HG02885 (cell line): ENCODE measurements at regions not wholly inside any gene's neighbourhood (a gene's known extent, or its start where the extent isn't known, plus 50 kb on each side); places are given as distances from the start of the nearest gene placed in this dataset.

ENCODE experiments used
- ATAC-seq: cut with Tn5 transposase; IDR thresholded peaks from one replicate; pipeline ENCODE4 v1.9.1; 2021; ENCODE audit warnings: mild to moderate bottlenecking; ENCODE audit not compliant: unreplicated experiment, poor library complexity

- no peak for ATAC-seq
These were observed 310.2 kb upstream of the FIGN start for GRCh38 chr2:164046040-164046439.

- no peak for ATAC-seq
These were observed 308.8 kb upstream of the FIGN start for GRCh38 chr2:164044622-164045021.

- no peak for ATAC-seq
These were observed 303.5 kb upstream of the FIGN start for GRCh38 chr2:164039270-164039669.

DNA sequence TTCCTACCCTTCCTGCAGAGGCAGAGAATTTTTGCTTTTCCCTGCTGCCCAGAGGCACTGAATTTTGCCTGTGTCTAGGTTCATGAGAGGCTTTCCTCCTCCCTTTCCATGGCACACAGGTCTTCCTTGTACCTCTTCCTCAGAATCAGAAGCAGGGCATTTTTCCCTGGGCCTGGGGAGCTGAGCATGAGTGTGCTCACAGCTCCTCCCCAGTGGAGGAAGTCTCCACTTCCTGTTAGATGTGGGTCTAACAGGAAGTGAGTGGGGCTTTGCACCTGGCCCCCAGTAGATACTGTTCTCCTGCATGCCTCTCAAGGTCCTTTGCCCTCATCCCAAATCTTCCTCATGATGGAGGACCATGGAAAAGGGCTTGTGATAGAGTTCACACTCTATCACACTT lies 297.2 kb upstream of the FIGN start:
- no peak for ATAC-seq

- no peak for ATAC-seq
These were observed 294.8 kb upstream of the FIGN start for GRCh38 chr2:164030623-164031022.

GRCh38 chr2:164028814-164029534 lies 293.2 kb upstream of the FIGN start:
- ATAC-seq = no peak

DNA sequence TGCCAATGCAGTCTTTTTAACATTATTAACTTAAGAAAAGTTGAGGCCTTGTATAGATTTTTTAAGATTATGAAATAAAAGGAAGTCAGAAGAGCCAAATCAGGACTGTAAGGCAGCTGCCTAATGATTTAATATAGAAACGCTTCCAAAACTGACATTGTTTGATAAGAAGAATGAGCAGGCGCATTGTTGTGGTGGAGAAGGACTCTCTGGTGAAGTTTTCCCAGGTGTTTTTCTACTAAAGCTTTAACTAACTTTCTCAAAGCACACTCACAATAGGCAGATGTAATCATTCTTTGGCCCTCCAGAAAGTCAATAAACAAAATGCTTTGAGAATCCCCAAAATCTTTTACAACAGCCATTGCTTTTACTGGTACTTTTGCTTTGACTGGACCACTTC lies 288.6 kb upstream of the FIGN start:
- ATAC-seq = no peak

- no peak for ATAC-seq
These were observed 288.1 kb upstream of the FIGN start for GRCh38 chr2:164023896-164024295.

DNA sequence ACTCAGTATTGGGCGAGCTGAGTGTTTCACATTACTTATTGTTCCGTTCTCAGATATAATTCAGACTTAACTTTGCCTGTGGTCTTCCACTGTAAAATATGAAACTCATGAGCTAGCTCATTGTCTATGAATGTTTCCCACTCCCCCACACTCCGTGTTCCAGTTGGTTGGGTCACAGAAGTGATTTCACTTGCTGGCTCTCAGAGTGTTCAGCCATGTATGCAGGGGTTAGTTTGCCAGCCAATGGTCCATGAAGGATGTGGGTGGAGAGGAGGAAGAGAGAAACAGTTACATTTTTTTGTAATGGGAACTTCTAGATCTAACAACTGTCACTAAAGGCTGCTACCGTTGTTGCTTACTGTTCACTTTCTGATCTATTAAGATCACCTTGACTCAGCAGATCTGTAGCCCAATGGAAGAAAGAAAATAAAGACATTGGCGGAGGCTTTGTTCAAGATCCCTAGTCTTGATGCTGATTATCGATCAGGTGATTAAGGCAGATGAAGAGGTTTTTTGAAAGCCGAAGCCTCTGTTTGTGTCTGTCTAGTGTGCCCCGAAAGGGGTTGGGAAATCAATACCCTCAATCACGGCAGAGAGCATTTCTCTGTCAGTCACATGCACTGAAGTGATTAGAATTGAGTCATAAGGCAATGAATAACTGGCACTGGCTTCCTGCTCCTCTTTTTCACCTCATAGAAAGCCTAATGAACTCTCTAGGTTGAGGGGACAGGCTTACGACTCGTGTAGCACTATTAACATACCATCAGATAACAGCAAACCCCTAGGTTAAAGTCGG lies 279.7 kb upstream of the FIGN start:
- peak; percentile 96 for ATAC-seq

DNA sequence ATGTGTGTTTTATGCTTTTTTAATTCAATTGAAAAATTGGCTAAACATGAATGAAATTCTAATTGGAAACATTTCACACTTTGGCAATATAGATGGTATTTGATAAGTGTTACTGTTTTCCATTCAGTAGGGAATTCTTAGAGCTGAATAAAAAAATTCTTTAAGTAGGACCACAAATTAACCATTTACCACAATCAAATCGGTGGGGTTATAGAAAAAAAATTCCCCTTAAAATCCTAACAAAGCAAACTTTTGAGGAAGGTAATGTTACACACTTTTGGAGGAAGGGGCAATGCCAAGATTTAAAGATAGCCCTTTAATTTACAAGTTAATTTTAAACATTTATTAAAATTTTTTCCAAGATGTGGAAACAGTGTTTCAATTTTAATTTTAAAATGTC lies 279.0 kb upstream of the FIGN start:
- no peak for ATAC-seq

GRCh38 chr2:164014068-164014731 lies 278.4 kb upstream of the FIGN start:
- no peak for ATAC-seq

- ATAC-seq = no peak
These were observed 276.8 kb upstream of the FIGN start for GRCh38 chr2:164012581-164012980.

DNA sequence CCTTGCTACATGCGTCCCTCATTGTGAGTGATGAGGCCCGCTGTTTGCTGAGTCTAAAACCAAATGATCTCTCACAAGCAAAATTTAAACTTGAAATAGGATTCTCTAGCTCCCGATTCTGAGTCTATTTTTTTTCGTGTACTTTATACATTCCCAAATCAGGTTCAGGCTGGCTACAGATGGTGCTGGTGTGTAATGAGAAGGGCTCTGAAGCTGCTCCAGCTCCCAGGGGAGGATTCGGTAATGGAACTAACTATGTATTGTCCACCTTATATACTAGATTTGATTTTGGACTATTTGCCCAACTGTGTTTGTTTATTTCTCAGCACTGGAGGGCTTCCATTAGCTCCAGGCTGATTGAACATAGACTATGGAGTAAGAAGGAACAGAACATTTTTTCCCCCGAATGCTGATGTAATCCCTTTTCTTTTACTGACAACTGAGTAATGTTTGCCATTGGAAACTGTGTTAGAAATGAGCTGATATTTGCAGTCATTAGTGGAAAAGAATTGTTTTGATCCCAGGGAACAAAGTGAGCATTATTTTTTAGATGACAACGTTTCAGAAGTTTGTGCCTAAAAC lies 274.0 kb upstream of the FIGN start:
- no peak for ATAC-seq

GRCh38 chr2:164008752-164009151 lies 272.9 kb upstream of the FIGN start:
- no peak for ATAC-seq

GRCh38 chr2:164006704-164007103 lies 270.9 kb upstream of the FIGN start:
- ATAC-seq = no peak

DNA sequence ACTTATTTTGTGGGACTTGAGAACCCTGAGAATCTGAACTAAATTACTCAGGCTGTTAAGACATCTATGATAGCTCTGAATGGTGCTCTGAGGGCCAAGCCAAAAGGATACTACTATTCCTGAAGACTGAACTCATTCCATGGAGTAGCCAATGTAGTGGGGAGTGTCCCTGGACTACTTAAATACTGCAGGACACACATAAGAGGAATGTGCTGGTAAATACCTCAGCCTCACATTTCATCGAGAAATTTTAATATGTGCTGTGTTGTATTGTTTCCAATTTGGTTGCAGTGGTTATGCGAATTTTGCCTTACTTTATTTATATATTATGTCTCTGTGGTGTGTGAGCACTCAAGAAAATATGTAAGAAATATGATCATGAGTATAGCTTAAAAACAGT lies 264.4 kb upstream of the FIGN start:
- no peak for ATAC-seq

DNA sequence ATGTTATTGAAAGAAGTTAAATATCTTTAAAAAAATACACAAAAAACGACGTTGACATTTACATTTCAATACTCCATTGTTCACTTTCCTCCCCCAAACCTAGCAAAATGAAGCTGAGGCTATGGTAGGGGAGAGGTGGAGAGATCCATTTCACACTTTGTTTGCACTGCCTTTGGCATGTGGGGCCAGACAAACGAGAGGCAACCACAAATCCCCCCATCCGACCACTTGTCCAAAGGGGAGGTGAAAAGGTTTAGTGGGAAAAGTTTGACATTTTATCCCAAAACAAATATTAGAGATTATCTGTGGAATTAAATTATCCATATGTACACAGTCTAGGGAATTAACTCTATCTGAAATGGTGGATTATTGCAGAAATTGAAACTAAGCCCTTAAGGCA lies 261.7 kb upstream of the FIGN start:
- ATAC-seq = no peak

DNA sequence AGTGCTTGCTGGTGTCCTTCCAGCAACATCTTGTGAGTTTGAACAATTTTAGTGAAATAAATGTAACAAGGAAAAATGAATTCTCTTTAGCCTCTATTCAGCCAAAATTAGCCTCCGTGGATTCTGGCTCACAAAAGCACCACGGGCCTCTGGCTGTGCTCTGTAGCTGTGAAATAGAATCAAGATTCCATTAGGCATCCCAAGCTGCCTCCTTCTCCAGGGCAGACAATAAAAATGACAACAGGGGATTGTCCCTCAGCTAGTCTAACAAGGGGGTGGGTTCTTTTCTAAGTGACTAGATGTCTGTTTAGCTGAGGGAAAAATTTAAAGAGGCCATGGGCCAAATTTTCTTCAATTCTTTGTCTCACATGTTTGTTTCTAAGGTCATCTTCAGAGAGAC lies 254.7 kb upstream of the FIGN start:
- ATAC-seq = no peak

DNA sequence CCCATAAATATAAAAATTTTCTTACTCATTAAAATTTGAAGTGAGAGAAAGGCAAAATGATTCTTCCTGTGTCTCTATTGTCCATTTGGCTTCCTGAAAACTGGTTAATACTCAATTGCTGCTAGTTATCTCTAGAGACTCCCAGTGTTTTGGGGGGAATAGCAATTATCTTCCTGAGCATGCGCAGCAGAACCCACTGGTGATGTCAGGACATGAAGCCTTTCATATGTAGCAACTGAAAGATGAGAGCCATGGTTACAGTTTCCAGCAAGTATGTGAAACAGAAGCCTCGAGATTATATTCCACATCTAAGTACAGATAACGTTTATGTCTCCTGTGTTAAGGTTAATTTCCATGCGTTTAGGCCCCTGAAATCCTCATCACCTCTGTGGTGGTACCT lies 254.3 kb upstream of the FIGN start:
- ATAC-seq = no peak

DNA sequence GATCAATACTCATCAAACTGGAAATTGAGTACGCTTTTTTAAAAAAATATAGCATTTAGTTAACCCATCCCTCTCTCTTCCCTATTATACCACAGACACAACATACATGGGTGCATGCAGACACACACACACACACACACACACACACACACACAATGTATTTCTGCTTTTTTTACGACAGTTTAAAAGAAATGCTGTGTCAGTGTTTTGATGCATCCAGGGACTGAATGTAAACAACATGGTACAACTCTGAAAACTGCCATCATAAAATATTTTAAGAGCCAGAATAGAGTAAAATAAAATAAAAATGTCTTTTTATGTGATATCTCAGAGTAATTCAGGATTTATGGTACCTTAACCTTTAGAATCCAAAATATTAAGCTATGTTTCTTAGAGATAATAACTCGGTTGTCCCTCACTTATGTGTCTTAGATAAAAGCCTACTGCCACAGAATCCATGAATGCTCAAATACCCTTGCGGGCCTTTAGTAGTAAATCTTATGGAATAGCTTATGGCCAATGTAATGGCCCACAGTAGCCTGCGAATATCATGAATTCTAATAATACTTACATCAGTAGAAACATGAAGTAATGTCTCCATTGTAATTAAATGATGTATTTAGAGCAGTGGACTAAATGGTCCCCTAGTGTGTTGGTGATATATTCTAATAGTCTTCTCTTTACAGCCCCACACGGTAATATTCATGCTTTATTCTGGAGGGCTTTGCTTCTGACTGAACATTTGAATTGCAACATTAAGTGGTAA lies 251.6 kb upstream of the FIGN start:
- ATAC-seq = no peak
